Ishikawa (cell line): ENCODE measurements at regions not wholly inside any gene's neighbourhood (a gene's known extent, or its start where the extent isn't known, plus 50 kb on each side); places are given as distances from the start of the nearest gene placed in this dataset.

Experiments used
- EGR1 ChIP-seq: IDR thresholded peaks from 2 replicates; pipeline ENCODE4 v1.6.1; 2012
- EP300 ChIP-seq: IDR thresholded peaks from 2 replicates; pipeline ENCODE4 v1.6.1; 2012; ENCODE audit warnings: borderline replicate concordance
- NFIC ChIP-seq: IDR thresholded peaks from 2 replicates; pipeline ENCODE4 v1.6.1; 2012
- RAD21 ChIP-seq: IDR thresholded peaks from 2 replicates; pipeline ENCODE4 v1.6.1; 2012; ENCODE audit warnings: low read depth
- REST ChIP-seq: IDR thresholded peaks from 2 replicates; pipeline ENCODE4 v1.6.1; 2012; ENCODE audit warnings: low read depth, mild to moderate bottlenecking
- TAF1 ChIP-seq: IDR thresholded peaks from 2 replicates; pipeline ENCODE4 v1.6.1; 2012; ENCODE audit warnings: low read depth, mild to moderate bottlenecking
- TCF12 ChIP-seq: IDR thresholded peaks from 2 replicates; pipeline ENCODE4 v1.6.1; 2012; ENCODE audit warnings: low read depth
- YY1 ChIP-seq: IDR thresholded peaks from 2 replicates; pipeline ENCODE4 v1.6.1; 2012; ENCODE audit warnings: low read depth
- ZBTB7A ChIP-seq: IDR thresholded peaks from 2 replicates; pipeline ENCODE4 v1.6.1; 2012; ENCODE audit warnings: low read depth

- no peak for TF ChIP-seq REST
- no peak for TF ChIP-seq NFIC
- no peak for TF ChIP-seq EP300
- no peak for TF ChIP-seq YY1
- TF ChIP-seq ZBTB7A = no peak
- TF ChIP-seq TAF1 = no peak
- TF ChIP-seq EGR1 = no peak
- TF ChIP-seq RAD21 = no peak
- TF ChIP-seq TCF12 = no peak
Measured at GRCh38 chr2:128521482-128521881, 202.8 kb upstream of the HS6ST1 start.
